GM18498 (cell line): ENCODE measurements at regions not wholly inside any gene's neighbourhood (a gene's known extent, or its start where the extent isn't known, plus 50 kb on each side); places are given as distances from the start of the nearest gene placed in this dataset.
"Not testable (repeated sequence)": the region's sequence is repeated elsewhere in the genome, so short reads cannot be mapped to it uniquely, and the experiment has no call there.

Experiments
- ATAC-seq: cut with Tn5 transposase; IDR thresholded peaks from one replicate; pipeline ENCODE4 v1.9.1; 2021; ENCODE audit warnings: mild to moderate bottlenecking, moderate library complexity; ENCODE audit not compliant: unreplicated experiment

DNA sequence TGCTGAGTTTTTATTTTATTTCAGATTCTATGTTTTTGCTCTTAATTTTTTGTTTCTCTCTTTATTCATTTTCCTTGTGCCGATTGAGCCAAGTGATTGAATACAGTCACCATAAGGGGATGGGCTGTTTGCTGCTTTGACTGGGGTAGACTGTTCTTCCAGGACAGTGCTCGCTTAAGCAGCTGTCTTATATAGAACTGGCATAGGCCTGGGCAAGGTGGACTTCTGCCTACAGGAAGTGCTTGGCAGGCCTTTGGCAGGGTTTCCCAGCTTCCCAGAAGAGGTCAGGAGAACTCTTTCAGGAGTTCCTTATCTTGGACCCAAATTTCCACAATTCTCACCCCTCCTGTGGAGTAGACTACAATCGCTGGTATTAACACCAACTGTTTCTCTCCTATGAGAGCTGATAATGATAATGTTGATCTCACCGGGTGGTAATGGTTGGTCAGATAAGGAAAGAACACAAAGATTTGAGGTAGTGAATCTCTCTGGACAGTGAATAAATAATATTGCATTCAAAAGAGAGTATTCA, 207.5 kb upstream of the ST6GAL2 start:
- ATAC-seq = no peak

DNA sequence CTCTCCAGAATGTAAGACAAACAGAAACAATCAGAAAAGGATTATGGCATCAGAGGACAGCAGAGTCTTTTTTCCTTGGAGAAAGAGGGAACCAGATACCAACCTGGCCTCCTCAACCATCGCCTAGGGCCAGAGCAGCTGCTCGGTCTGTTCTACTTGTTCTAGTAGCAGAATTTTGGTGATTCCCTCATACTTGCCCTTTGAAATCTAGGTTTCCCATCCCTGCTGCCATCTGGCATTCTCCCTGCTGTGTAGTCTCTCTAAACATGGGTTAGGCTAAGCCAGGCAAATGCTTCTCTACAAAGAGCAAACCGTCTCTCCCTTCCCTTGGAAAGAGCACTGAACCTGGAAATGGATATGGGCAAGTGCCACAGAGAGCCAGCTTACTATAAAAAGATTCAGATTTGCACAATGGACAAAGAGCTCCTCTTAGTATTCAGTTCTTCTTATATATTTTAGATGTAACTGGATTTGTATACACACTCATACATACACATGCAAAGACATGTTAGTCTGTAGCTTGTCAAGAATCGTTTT, 208.6 kb upstream of the ST6GAL2 start:
- no peak for ATAC-seq

DNA sequence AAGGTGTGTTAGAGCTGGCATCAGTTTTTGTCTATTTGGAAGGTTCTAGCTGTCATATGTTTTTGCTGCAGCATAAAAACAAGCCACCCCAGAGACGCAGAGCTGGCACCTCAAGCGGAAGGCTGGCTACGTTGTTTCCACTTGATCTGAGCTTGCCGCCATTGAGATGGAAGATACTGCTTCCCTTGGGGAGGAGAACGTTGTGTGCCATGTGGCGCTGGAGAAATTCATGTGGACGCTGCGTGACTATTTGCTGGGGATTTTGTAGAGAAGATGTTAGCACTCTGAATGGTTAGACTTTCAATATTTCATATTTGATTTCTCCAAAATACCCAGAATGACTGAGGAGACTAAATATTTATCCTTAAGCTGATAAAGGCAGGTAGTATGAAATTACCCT, 216.2 kb upstream of the ST6GAL2 start:
- no peak for ATAC-seq

DNA sequence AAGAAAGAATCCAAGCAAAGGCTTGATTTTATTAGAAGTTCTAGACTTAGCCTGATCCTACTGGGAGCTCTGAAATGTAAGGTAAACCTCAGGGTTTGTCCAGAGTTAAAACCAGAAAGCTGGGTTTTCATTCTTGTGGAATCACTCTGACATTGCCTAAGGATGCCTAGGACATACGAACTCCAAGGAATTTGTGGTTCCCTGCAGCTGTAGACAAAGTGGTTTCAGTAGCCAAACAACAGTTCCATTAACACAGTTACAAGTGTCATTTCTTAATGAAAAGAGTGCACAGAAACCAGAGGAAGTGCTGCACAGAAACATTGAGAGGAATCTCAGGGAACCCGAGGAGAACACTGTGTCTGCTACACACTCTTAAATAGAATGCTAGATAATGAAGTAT, 221.4 kb upstream of the ST6GAL2 start:
- no peak for ATAC-seq

DNA sequence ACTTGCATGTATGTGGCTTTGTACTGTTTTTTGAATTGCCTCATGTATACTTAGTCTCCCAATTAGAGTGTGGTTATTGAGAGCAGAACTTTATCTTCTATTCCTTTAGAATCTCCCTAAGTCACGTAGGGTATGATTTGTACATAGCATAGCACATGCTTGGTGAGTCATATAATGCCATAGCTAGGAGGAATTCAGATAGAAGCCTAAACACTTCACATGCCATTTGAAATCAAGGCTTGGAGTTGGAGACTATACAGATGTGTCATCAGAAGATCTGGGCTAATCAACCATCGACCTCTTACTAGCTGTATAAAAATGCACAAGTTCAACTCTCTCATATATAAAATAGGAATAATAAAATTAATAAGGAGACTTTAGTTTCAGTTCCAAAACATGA, 222.6 kb upstream of the ST6GAL2 start:
- no peak for ATAC-seq

- ATAC-seq = no peak
These were observed 225.7 kb upstream of the ST6GAL2 start for GRCh38 chr2:107111623-107112022.

GRCh38 chr2:107112561-107112960, 226.6 kb upstream of the ST6GAL2 start:
- no peak for ATAC-seq

- ATAC-seq = no peak
These were observed 242.4 kb upstream of the ST6GAL2 start for GRCh38 chr2:107128381-107128780.

DNA sequence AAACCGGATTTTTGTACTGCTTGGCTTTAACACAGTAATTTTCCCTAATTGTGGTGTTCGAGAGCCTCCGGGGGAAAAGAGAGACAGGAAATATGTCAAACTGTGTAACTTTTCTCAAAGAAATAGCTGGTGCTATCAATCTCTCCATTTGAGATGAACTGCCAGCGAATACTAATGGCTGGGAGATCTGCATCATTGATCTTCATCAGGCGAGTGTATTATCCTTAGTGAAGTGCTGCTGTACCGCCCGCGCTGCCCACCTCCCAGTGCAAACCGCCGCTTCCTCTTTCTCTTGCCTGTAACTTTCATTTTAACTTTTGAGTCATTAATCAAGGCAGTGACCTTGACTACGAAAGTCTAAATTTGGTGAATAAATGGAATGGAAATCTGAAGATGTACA, 246.1 kb upstream of the ST6GAL2 start:
- ATAC-seq = peak; percentile 91

DNA sequence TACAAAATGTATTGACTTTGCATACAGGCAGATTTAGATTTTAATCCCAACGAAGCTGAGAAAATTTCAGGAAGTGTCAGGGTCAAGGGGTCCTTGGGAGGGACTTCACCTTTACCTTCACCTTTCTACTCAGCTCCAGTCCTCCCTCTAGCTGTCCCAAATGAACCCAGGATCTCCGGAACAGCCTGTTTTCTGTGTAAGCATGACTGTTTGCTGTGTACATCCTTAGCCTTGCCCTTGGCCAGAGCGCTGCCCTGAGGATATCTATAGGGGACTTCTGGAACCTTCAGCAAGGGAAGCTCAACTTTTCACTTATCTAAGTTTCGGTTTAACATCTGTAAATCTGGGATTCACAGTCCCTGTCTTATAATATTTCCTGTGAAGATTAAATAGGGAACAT, 246.8 kb upstream of the ST6GAL2 start:
- ATAC-seq = no peak

- no peak for ATAC-seq
These were observed 247.4 kb upstream of the ST6GAL2 start for GRCh38 chr2:107133412-107133811.

DNA sequence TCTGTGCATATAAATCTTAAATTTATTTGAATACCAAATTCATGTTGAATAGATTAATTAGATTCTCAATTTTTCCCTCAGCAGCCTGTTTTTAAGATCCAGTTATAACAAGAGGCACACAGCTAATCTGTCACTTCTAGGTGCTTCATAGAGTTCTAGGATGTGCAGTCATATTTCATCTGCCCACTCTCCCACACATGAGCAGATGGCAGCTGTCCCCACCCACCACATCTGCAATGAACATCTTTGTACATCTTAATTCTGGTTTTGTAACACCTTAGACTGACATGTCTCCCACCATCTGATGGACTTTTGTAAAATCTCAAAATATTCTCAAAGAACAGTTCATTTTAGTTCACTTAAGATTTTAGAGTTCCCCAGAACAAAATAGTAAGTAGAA, 250.8 kb upstream of the ST6GAL2 start:
- ATAC-seq = no peak

DNA sequence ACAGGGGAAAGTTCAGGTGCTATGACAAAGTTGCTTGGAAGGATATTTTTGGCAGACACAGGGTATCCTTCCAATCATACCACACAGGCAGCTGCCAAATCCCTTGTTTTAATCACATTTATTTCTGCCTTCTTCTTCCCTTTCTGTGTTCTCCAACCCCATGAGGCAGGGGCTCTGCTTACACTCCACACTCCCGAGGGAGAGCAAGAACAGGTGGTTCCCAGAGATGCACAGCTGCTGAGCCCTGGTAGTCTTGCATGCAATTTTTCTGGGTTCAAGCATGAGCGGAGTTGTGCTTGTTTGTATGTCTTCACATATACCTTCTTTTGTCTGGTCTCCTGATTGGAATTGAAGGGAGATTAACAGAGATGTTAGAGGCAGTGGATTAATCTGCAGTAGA, 251.7 kb upstream of the ST6GAL2 start:
- no peak for ATAC-seq

GRCh38 chr2:107146181-107146580, 260.2 kb upstream of the ST6GAL2 start:
- no peak for ATAC-seq

GRCh38 chr2:107146645-107147044, 260.7 kb upstream of the ST6GAL2 start:
- not testable (repeated sequence) for ATAC-seq

- no peak for ATAC-seq
These were observed 262.1 kb upstream of the ST6GAL2 start for GRCh38 chr2:107148055-107148454.

- no peak for ATAC-seq
These were observed 262.5 kb upstream of the ST6GAL2 start for GRCh38 chr2:107148496-107148895.

GRCh38 chr2:107160640-107161239, 274.8 kb upstream of the ST6GAL2 start:
- no peak for ATAC-seq

DNA sequence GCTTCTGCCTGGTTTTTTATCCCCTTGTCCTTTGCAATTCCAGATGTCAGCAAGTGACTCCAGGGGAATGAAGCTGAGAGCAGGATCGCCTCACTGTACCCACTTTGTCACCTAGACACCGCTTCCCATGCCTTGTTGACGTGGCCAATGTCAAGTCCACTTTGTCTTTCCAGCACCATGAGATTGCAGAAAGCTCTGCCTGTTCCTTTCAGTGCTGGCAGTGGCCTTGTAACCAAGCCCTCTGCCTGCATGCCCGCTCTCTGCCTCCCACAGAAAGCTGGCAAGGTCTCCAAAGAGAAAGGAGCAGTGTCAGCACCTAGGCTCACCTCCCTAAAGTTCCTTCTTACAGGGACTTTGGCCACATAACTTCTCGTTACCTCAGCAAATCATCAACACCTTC, 282.2 kb upstream of the ST6GAL2 start:
- ATAC-seq = no peak

DNA sequence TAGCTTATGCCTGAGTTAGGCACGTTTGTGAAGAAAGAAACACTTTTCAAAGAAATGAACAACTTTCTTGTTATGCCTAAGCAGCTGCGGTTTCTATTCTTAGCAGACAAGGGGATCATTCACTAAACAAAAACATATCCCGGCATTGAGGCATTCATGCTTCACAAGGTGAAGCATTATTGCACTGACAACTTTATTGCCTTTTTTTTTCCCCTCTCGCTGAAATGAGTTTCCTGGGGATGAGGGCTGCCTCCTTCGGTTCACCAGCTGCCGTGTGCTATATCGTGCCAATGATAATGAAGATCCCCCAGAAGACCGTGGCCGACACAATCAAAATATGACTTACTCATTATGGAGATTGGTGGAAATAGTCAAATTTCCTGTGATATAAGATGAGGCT, 288.2 kb upstream of the ST6GAL2 start:
- no peak for ATAC-seq

- ATAC-seq = no peak
These were observed 297.0 kb upstream of the ST6GAL2 start for GRCh38 chr2:107182981-107183380.

GRCh38 chr2:107187870-107188269, 301.9 kb upstream of the ST6GAL2 start:
- ATAC-seq = no peak

- no peak for ATAC-seq
These were observed 309.7 kb upstream of the ST6GAL2 start for GRCh38 chr2:107195631-107196030.
